A549 (cell line): ENCODE measurements at regions not wholly inside any gene's neighbourhood (a gene's known extent, or its start where the extent isn't known, plus 50 kb on each side); places are given as distances from the start of the nearest gene placed in this dataset.

Source experiments
- ATAC-seq, 2 experiments: fragments of 200-7000 bp in 1 of 2; fragments of >200 bp in 1 of 2; cut with Nextera tagmentation in 1 of 2; cut with Tn5 transposase in 1 of 2; 3 replicates each; pipeline versions ENCODE4 v1.8.0 to v1.9.1; 2018 to 2020; ENCODE audit warnings: mild to moderate bottlenecking in 1 of 2, moderate library complexity in 1 of 2
- CTCF ChIA-PET: fragments of 300-600 bp; sonication (Branson Sonifier 250); formaldehyde crosslinking; extraction: SDS; loops from one replicate; lab custom pipeline; 2021; ENCODE audit warnings: antibody characterized with exemption, inconsistent platforms; lab: Yijun Ruan, JAX
- POLR2A ChIA-PET: fragments of 350-600 bp; formaldehyde crosslinking; extraction: SDS; loops from one replicate; lab custom pipeline; 2021; ENCODE audit warnings: antibody characterized with exemption, inconsistent platforms; lab: Yijun Ruan, JAX
- DNase-seq, 2 experiments: peaks; one replicate each; pipeline versions ENCODE4 v3.0.0 to v3.0.0-alpha.2; 2011 to 2016; ENCODE audit warnings: low read depth in 1 of 2, low spot score in 1 of 2
- FAIRE-seq: peaks from 2 replicates; lab custom pipeline; 2011; peaks lifted over from hg19 to GRCh38; lab: Jason Lieb, UNC
- H3K27ac ChIP-seq, 2 experiments: fragments of >200 bp; sonication (Bioruptor Twin); formaldehyde crosslinking; 3 replicates each; pipeline ENCODE4 v1.5.1; 2016 to 2017
- H3K4me1 ChIP-seq: fragments of >200 bp; sonication (Bioruptor Twin); formaldehyde crosslinking; 3 replicates; pipeline ENCODE4 v1.6.1; 2016
- H3K4me2 ChIP-seq: fragments of >200 bp; sonication (Bioruptor Twin); formaldehyde crosslinking; 3 replicates; pipeline ENCODE4 v1.6.1; 2016
- H3K4me3 ChIP-seq: fragments of >200 bp; sonication (Bioruptor Twin); formaldehyde crosslinking; 3 replicates; pipeline ENCODE4 v1.5.1; 2016
- H3K9me3 ChIP-seq: fragments of >200 bp; sonication (Bioruptor Twin); formaldehyde crosslinking; 3 replicates; pipeline ENCODE4 v1.6.1; 2016
- CBX2 ChIP-seq: fragments of 200-600 bp; sonication (generic); IDR thresholded peaks from 2 replicates; pipeline ENCODE4 v1.6.1; 2016; ENCODE audit warnings: low read depth, mild to moderate bottlenecking, borderline replicate concordance
- CBX8 ChIP-seq: fragments of 200-600 bp; sonication (generic); IDR thresholded peaks from 2 replicates; pipeline ENCODE4 v1.6.1; 2016
- CEBPB ChIP-seq, 2 experiments: fragments of >200 bp in 1 of 2; sonication (Bioruptor Twin) in 1 of 2; formaldehyde crosslinking in 1 of 2; IDR thresholded peaks; 2 replicates each; pipeline ENCODE4 v1.6.1; 2012 to 2016
- CHD2 ChIP-seq: fragments of 150-350 bp; IDR thresholded peaks from 2 replicates; pipeline ENCODE4 v1.6.1; 2014; ENCODE audit warnings: low read length; ENCODE audit not compliant: partially characterized antibody
- EHF ChIP-seq: fragments of 250-450 bp; sonication (Bioruptor Pico); IDR thresholded peaks from 2 replicates; pipeline ENCODE4 v1.5.0; 2020; ENCODE audit warnings: mild to moderate bottlenecking
- FOSB ChIP-seq: fragments of 250-450 bp; sonication (Bioruptor Pico); IDR thresholded peaks from 2 replicates; pipeline ENCODE4 v1.5.0; 2020; ENCODE audit warnings: mild to moderate bottlenecking, moderate library complexity
- FOXS1 ChIP-seq: fragments of 250-450 bp; sonication (Bioruptor Pico); IDR thresholded peaks from 2 replicates; pipeline ENCODE4 v1.5.0; 2020; ENCODE audit warnings: mild to moderate bottlenecking, moderate library complexity
- GATA3 ChIP-seq: IDR thresholded peaks from 2 replicates; pipeline ENCODE4 v1.6.1; 2012; ENCODE audit warnings: borderline replicate concordance
- HEYL ChIP-seq: fragments of 250-450 bp; sonication (Bioruptor Pico); IDR thresholded peaks from 2 replicates; pipeline ENCODE4 v1.8.0; 2021; ENCODE audit warnings: mild to moderate bottlenecking, moderate library complexity
- HOXB13 ChIP-seq: fragments of 250-450 bp; sonication (Bioruptor Pico); IDR thresholded peaks from 2 replicates; pipeline ENCODE4 v1.5.0; 2020; ENCODE audit warnings: low read depth, mild to moderate bottlenecking, moderate library complexity
- MYC ChIP-seq: IDR thresholded peaks from 2 replicates; pipeline ENCODE4 v1.6.1; 2012; ENCODE audit warnings: mild to moderate bottlenecking, inconsistent platforms, low read length, improper control_type of control experiment, borderline replicate concordance
- NPAS2 ChIP-seq: fragments of 250-450 bp; sonication (Bioruptor Pico); IDR thresholded peaks from 2 replicates; pipeline ENCODE4 v1.8.0; 2022; ENCODE audit warnings: mild to moderate bottlenecking, moderate library complexity, borderline replicate concordance
- NR3C1 ChIP-seq: fragments of >200 bp; sonication (Bioruptor Twin); formaldehyde crosslinking; IDR thresholded peaks from 3 replicates; pipeline ENCODE4 v1.6.1; 2017
- RAD21 ChIP-seq, 2 experiments: fragments of >200 bp in 1 of 2; sonication (Bioruptor Twin) in 1 of 2; formaldehyde crosslinking in 1 of 2; IDR thresholded peaks in 1 of 2; conservative IDR thresholded peaks in 1 of 2; 2 replicates in 1 of 2; 3 replicates in 1 of 2; pipeline ENCODE4 v1.6.1; 2012 to 2018; ENCODE audit warnings: inconsistent platforms in 1 of 2
- RFX5 ChIP-seq: fragments of 450-650 bp; IDR thresholded peaks from 2 replicates; pipeline ENCODE4 v1.7.1; 2014; ENCODE audit warnings: antibody characterized with exemption, mild to moderate bottlenecking, moderate library complexity
- ZFP36 ChIP-seq: fragments of 450-650 bp; IDR thresholded peaks from 2 replicates; pipeline ENCODE4 v1.6.1; 2014; ENCODE audit warnings: borderline replicate concordance; ENCODE audit not compliant: partially characterized antibody
- ZNF302 ChIP-seq: fragments of 250-450 bp; sonication (Bioruptor Pico); IDR thresholded peaks from 2 replicates; pipeline ENCODE4 v1.9.0; 2021; ENCODE audit warnings: inconsistent platforms, mild to moderate bottlenecking, moderate library complexity
- ZSCAN20 ChIP-seq: fragments of 250-450 bp; sonication (Bioruptor Pico); IDR thresholded peaks from 2 replicates; pipeline ENCODE4 v1.8.0; 2022; ENCODE audit warnings: mild to moderate bottlenecking, moderate library complexity
- WGBS: methylation state at CpG from one replicate; pipeline ENCODE4 v1.1.6; 2017; ENCODE audit errors: missing lambda C conversion rate; 5-methylcytosine and 5-hydroxymethylcytosine counted together
- TF ChIP-seq, protein P1 (sequence below): fragments of 200-600 bp; sonication (generic); IDR thresholded peaks from 2 replicates; pipeline ENCODE4 v1.6.1; 2016; ENCODE audit warnings: antibody characterized with exemption, mild to moderate bottlenecking, moderate library complexity
- TF ChIP-seq, protein P2 (sequence below): fragments of 250-450 bp; sonication (Bioruptor Pico); IDR thresholded peaks from 2 replicates; pipeline ENCODE4 v1.5.0; 2020; ENCODE audit warnings: low read depth, mild to moderate bottlenecking, moderate library complexity
- TF ChIP-seq, protein P3 (sequence below): fragments of >200 bp; sonication (Bioruptor Twin); formaldehyde crosslinking; IDR thresholded peaks from 3 replicates; pipeline ENCODE4 v1.6.1; 2016
- TF ChIP-seq, protein P4 (sequence below): IDR thresholded peaks from 2 replicates; pipeline ENCODE4 v1.6.1; 2012

DNA sequence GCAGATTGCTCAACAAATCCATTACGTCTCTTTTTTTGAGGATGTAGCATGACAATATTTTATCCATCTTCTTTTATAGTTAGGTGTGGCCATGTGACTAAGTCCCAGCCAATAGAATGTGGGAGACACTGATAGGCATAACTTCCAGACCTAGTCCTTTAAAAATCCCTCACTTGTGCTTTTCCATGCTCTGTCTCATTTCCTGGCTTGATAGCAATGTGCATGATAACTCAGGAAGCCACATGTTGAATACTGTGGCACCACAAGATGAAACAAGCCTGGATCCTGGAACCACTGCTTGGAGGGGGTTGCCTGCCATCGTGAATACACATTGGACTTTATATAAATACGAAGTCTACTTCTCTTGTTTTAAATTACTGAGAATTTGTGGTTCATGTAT, 184.0 kb upstream of the NEIL3 start:
- no peak for ATAC-seq
- no peak overlapping the region for H3K27ac ChIP-seq
- TF ChIP-seq CHD2, result no peak
- no peak for TF ChIP-seq CEBPB (IDR thresholded peaks at IDR 0.05)
- TF ChIP-seq FOXS1 (CRISPR knock-in tag), result no peak
- TF ChIP-seq HOXB13 (CRISPR knock-in tag), result no peak
- no peak for TF ChIP-seq GATA3
- TF ChIP-seq CBX2, result no peak
- TF ChIP-seq, protein P1, sequence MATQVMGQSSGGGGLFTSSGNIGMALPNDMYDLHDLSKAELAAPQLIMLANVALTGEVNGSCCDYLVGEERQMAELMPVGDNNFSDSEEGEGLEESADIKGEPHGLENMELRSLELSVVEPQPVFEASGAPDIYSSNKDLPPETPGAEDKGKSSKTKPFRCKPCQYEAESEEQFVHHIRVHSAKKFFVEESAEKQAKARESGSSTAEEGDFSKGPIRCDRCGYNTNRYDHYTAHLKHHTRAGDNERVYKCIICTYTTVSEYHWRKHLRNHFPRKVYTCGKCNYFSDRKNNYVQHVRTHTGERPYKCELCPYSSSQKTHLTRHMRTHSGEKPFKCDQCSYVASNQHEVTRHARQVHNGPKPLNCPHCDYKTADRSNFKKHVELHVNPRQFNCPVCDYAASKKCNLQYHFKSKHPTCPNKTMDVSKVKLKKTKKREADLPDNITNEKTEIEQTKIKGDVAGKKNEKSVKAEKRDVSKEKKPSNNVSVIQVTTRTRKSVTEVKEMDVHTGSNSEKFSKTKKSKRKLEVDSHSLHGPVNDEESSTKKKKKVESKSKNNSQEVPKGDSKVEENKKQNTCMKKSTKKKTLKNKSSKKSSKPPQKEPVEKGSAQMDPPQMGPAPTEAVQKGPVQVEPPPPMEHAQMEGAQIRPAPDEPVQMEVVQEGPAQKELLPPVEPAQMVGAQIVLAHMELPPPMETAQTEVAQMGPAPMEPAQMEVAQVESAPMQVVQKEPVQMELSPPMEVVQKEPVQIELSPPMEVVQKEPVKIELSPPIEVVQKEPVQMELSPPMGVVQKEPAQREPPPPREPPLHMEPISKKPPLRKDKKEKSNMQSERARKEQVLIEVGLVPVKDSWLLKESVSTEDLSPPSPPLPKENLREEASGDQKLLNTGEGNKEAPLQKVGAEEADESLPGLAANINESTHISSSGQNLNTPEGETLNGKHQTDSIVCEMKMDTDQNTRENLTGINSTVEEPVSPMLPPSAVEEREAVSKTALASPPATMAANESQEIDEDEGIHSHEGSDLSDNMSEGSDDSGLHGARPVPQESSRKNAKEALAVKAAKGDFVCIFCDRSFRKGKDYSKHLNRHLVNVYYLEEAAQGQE, result no peak
- no peak for TF ChIP-seq MYC
- TF ChIP-seq RAD21 (conservative IDR thresholded peaks at IDR 0.05 in 1 of 2, IDR thresholded peaks at IDR 0.05 in 1 of 2), result no peak
- TF ChIP-seq, all 56 proteins: peak for 0
- Histone ChIP-seq H3K4me2 (no peak overlapping the region), H3K4me1 (no peaks in the 10 kb centered on the region), H3K9me3 (peaks cover 10% of the 10 kb centered on the region; the same call in 1 of the 3 replicates), H3K4me3 (no peak overlapping the region)
- WGBS, result 64% methylated on average over 3 of the region's 3 CpGs
- POLR2A ChIA-PET, result no interaction called here
- FAIRE-seq (no peak), DNase-seq (no peak)
- CTCF ChIA-PET, result interaction anchor here (0.7 kb wide), 1 partner anchor 28 kb away, joined by 3 read pairs; no protein-coding TSS in a partner anchor

DNA sequence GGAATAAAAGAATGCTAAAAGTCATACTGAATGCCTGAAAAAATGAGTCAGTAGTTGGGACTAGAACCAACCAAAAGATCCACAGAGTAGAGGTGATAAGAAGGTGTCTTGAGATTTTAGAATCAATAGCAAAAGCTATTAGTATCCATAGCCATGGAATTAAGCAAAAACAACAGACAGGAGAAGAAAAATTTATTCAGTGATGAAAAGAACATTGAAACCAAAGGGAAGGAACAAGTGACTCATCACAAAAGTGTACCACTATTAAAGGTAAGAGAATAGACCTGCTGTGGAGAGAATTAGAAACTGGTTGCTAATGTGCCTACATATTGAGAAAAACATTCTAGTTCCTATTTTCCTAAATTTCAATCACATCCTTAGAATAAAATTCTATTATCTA, 182.0 kb upstream of the NEIL3 start:
- TF ChIP-seq ZSCAN20 (CRISPR knock-in tag), result no peak
- no peak for TF ChIP-seq HEYL (CRISPR knock-in tag)
- no peak for TF ChIP-seq RFX5
- no peak for TF ChIP-seq EHF (CRISPR knock-in tag)
- no peak for TF ChIP-seq NR3C1
- TF ChIP-seq, protein P2, sequence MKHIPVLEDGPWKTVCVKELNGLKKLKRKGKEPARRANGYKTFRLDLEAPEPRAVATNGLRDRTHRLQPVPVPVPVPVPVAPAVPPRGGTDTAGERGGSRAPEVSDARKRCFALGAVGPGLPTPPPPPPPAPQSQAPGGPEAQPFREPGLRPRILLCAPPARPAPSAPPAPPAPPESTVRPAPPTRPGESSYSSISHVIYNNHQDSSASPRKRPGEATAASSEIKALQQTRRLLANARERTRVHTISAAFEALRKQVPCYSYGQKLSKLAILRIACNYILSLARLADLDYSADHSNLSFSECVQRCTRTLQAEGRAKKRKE, result no peak
- Histone ChIP-seq H3K27ac (no peak overlapping the region), H3K4me2 (no peak overlapping the region), H3K9me3 (peaks cover 10% of the 10 kb centered on the region; the same call in 1 of the 3 replicates), H3K4me3 (no peak overlapping the region), H3K4me1 (no peaks in the 10 kb centered on the region)
- ATAC-seq, result no peak
- DNase-seq, result no peak
- ChIA-PET POLR2A (no interaction called here), CTCF (no interaction called here)
- FAIRE-seq, result no peak

DNA sequence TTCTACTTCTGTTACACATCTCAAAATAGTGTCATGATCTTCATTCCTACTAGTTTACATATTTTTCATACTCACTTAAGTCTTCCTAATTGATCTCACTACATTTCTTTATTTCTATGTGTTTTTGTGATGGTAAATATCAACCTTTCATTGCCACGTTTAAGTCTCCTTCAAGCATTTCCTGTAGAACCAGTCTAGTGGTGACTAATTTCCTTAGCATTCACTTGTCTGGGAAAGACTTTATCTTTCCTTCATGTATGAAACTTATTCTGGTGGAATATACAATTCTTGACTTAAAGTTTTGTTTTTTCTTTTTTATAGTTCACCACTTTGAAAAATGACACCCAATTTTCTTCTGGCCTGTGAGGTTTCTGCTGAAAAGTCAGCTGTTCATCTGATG, 181.4 kb upstream of the NEIL3 start:
- POLR2A ChIA-PET, result no interaction called here
- no peak overlapping the region for H3K27ac ChIP-seq
- no peak overlapping the region for H3K4me3 ChIP-seq
- TF ChIP-seq ZNF302, result no peak
- TF ChIP-seq, protein P3, sequence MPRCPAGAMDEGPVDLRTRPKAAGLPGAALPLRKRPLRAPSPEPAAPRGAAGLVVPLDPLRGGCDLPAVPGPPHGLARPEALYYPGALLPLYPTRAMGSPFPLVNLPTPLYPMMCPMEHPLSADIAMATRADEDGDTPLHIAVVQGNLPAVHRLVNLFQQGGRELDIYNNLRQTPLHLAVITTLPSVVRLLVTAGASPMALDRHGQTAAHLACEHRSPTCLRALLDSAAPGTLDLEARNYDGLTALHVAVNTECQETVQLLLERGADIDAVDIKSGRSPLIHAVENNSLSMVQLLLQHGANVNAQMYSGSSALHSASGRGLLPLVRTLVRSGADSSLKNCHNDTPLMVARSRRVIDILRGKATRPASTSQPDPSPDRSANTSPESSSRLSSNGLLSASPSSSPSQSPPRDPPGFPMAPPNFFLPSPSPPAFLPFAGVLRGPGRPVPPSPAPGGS, result no peak
- TF ChIP-seq CBX8, result no peak
- TF ChIP-seq, protein P2, result no peak
- no peak for TF ChIP-seq NPAS2 (CRISPR knock-in tag)
- TF ChIP-seq FOSB (CRISPR knock-in tag), result no peak
- TF ChIP-seq, protein P4, sequence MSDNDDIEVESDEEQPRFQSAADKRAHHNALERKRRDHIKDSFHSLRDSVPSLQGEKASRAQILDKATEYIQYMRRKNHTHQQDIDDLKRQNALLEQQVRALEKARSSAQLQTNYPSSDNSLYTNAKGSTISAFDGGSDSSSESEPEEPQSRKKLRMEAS, result no peak
- TF ChIP-seq CEBPB (IDR thresholded peaks at IDR 0.05), result no peak
- no peak for TF ChIP-seq ZFP36
- H3K4me1 ChIP-seq, result no peaks in the 10 kb centered on the region
- CTCF ChIA-PET, result no interaction called here
- 80% methylated on average over 1 of the region's 1 CpG for WGBS
- ATAC-seq (no peak), FAIRE-seq (no peak), DNase-seq (no peak)
- H3K4me2 ChIP-seq, result no peak overlapping the region
- peaks cover 10% of the 10 kb centered on the region; the same call in 1 of the 3 replicates for H3K9me3 ChIP-seq
